GM20000 (cell line): ENCODE measurements at regions not wholly inside any gene's neighbourhood (a gene's known extent, or its start where the extent isn't known, plus 50 kb on each side); places are given as distances from the start of the nearest gene placed in this dataset.

ENCODE experiments used
- DNase-seq: peaks from one replicate; pipeline ENCODE4 v3.0.0; 2012; ENCODE audit warnings: low spot score
- CTCF ChIP-seq: IDR thresholded peaks from 2 replicates; pipeline ENCODE4 v1.5.1; 2012; ENCODE audit warnings: mild to moderate bottlenecking, control low read depth; ENCODE audit errors: extremely low read depth, missing control alignments

DNA sequence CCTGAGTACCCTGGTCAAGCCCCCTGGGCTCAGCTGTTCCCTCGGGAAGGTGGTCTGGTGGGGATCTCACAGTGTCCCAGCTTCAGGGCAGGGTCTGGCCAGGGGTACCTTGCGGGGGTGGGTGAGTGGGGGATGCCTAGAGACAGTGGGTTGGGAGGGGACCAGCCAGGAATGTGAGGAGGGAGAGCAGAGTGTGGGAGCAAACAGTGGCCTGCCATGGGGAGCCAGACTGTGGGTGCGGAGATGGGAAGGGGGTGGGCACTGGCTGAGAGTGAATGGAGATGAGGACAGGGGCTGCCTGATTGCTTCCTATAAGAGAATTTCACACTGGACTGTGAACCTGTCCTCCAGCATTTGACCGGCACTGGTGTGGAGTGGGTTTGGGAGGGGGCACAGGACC lies 95.1 kb downstream of the VEGFA start:
- DNase-seq, result no peak
- TF ChIP-seq CTCF, result no peak

- DNase-seq, result no peak
Observed at GRCh38 chr6:43862925-43863324, 92.9 kb downstream of the VEGFA start.

DNA sequence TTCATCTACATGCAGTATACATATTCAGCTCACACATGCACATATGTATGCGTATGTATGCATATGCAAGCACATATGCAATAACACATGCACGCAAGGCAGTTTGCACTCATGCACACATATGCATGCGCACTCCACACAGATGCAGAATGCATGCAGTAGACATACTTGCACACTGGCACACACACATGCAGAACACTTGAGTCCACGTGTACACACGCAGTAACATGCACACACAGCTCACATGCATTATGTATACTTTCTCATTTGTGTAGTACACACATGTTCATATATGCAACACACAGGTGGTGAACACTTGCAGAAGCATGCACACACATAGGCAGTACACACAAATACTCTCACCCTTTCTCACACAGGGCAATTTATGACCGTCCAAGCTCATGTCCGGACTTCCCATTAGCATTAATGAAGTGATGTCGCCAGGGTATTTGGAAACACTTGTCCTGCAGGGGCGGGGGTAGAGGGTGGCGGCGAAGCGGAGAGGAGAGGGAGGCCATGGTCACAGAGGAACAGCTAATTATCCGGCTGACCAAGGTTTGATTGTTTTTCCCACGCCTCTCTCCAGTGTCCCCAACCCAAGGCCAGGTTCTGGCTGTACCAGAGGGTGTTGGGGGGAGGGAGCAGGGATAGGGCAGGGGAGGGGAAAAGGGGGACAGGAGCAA lies 91.3 kb downstream of the VEGFA start:
- DNase-seq, result no peak
- no peak for TF ChIP-seq CTCF

More at GRCh38 chr6:43862925-43863324, 92.9 kb downstream of the VEGFA start:
- no peak for TF ChIP-seq CTCF

DNA sequence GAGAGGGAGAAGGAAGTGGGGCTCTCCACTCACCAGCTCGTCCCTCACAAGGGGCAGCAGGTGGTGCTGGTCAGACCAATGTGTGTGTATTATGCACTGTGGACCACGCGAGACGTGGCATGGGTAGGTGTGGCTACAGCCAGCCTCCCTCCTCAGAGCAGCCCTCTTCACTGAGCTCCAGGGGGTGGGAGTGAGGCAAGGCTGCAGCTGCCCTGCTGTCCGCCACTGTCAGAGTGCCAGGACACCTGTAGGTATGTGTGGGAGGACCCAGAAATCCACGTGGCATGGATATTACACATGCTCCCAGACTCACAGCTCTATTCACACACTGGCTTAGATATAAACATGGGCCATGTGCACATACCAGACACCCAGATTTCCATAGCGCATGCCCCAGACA lies 90.3 kb downstream of the VEGFA start:
- TF ChIP-seq CTCF, result no peak
- DNase-seq, result no peak

- TF ChIP-seq CTCF, result no peak
Observed at GRCh38 chr6:43859213-43859612, 89.2 kb downstream of the VEGFA start.

GRCh38 chr6:43858161-43859153 lies 88.4 kb downstream of the VEGFA start:
- DNase-seq, result no peak
- no peak for TF ChIP-seq CTCF

More at GRCh38 chr6:43859213-43859612, 89.2 kb downstream of the VEGFA start:
- no peak for DNase-seq
